ENCODE measurements at regions not wholly inside any gene's neighbourhood (a gene's known extent, or its start where the extent isn't known, plus 50 kb on each side); places are given as distances from the start of the nearest gene placed in this dataset.

GRCh38 chr12:30462249-30462648 lies 233.4 kb downstream of the IPO8 start:
- TF ChIP-seq CTCF (IDR thresholded peaks at IDR 0.05; ENCODE audit: low read depth, low read length) = no peak
- TF ChIP-seq EZH2phosphoT487 (IDR thresholded peaks at IDR 0.05; ENCODE audit: low read depth) = no peak

Data from OCI-LY3 (cell line).